T-cell (primary cell): ENCODE measurements at regions not wholly inside any gene's neighbourhood (a gene's known extent, or its start where the extent isn't known, plus 50 kb on each side); places are given as distances from the start of the nearest gene placed in this dataset.
"Not testable (repeated sequence)": the region's sequence is repeated elsewhere in the genome, so short reads cannot be mapped to it uniquely, and the experiment has no call there.

Source experiments
- ATAC-seq, 4 experiments: fragments of 200-7000 bp in 3 of 4; fragments of 150-1000 bp in 1 of 4; cut with Tn5 transposase; replicated peaks in 1 of 4; 1 replicate in 3 of 4; 2 replicates in 1 of 4; pipeline ENCODE4 v1.10.0; 2021; ENCODE audit warnings: moderate library complexity in 3 of 4, mild to moderate bottlenecking in 2 of 4, moderate number of reproducible peaks in 1 of 4
- CTCF ChIA-PET, 2 donors: fragments of 300-600 bp; sonication (Branson Sonifier 250); formaldehyde crosslinking; loops; one replicate each; lab custom pipeline; 2022; ENCODE audit warnings: antibody characterized with exemption in 2 of 2; lab: Charles Lee
- POLR2A ChIA-PET, 2 donors: fragments of 300-600 bp; sonication (Branson Sonifier 250); formaldehyde crosslinking; loops; one replicate each; lab custom pipeline; 2022; ENCODE audit warnings: antibody characterized with exemption in 2 of 2; lab: Charles Lee
- DNase-seq, 35 experiments: peaks; one replicate each; pipeline versions ENCODE4 v3.0.0 to v3.0.0-alpha.2; 2013 to 2023
- H3K27ac ChIP-seq: one replicate; pipeline ENCODE4 v1.5.1; 2013; ENCODE audit warnings: low read length
- H3K27me3 ChIP-seq, 2 experiments: replicated peaks in 1 of 2; 1 replicate in 1 of 2; 2 replicates in 1 of 2; pipeline versions ENCODE4 v1.6.1 to v1.7.0; 2013; ENCODE audit warnings: low read length in 1 of 2, mixed read lengths in 1 of 2; ENCODE audit not compliant: control insufficient read depth in 2 of 2, insufficient read depth in 2 of 2; ENCODE audit errors: extremely low read depth in 1 of 2
- H3K36me3 ChIP-seq, 2 donors: 1 replicate in 1 of 2; 2 replicates in 1 of 2; pipeline versions ENCODE4 v1.6.1 to v1.7.0; 2013; ENCODE audit warnings: low read length in 1 of 2; ENCODE audit not compliant: control insufficient read depth in 2 of 2, insufficient read depth in 1 of 2; ENCODE audit errors: extremely low read depth in 1 of 2
- H3K4me1 ChIP-seq, 2 experiments: 1 replicate in 1 of 2; 2 replicates in 1 of 2; pipeline versions ENCODE4 v1.6.1 to v1.7.0; 2013; ENCODE audit warnings: low read length in 2 of 2, mixed read lengths in 1 of 2; ENCODE audit not compliant: insufficient read depth in 2 of 2, control insufficient read depth in 1 of 2; ENCODE audit errors: extremely low read depth in 1 of 2
- H3K4me3 ChIP-seq, 2 donors: 1 replicate in 1 of 2; 2 replicates in 1 of 2; pipeline versions ENCODE4 v1.5.1 to v1.7.0; 2013; ENCODE audit warnings: mild to moderate bottlenecking in 2 of 2, low read length in 1 of 2, moderate library complexity in 1 of 2; ENCODE audit not compliant: control insufficient read depth in 1 of 2; ENCODE audit errors: extremely low read depth in 1 of 2
- H3K9me3 ChIP-seq: 2 replicates; pipeline ENCODE4 v1.7.0; 2013
- H3K27ac Mint-ChIP-seq, 2 donors: one replicate each; pipeline ENCODE4 v1.8.0; 2020 to 2021; ENCODE audit warnings: mild to moderate bottlenecking in 2 of 2, mixed read lengths in 2 of 2
- H3K27me3 Mint-ChIP-seq, 2 donors: one replicate each; pipeline ENCODE4 v1.8.0; 2021 to 2022; ENCODE audit warnings: mixed read lengths in 2 of 2
- H3K36me3 Mint-ChIP-seq: one replicate; pipeline ENCODE4 v1.8.0; 2021; ENCODE audit warnings: mixed read lengths
- H3K4me1 Mint-ChIP-seq, 3 donors: one replicate each; pipeline ENCODE4 v1.8.0; 2020 to 2022; ENCODE audit warnings: mixed read lengths in 3 of 3, mild to moderate bottlenecking in 1 of 3
- H3K4me3 Mint-ChIP-seq, 3 donors: one replicate each; pipeline ENCODE4 v1.8.0; 2020 to 2022; ENCODE audit warnings: mild to moderate bottlenecking in 3 of 3, mixed read lengths in 3 of 3, moderate library complexity in 3 of 3
- H3K9me3 Mint-ChIP-seq, 3 donors: one replicate each; pipeline ENCODE4 v1.8.0; 2020 to 2022; ENCODE audit warnings: mixed read lengths in 3 of 3
- WGBS: methylation state at CpG from one replicate; pipeline ENCODE4 v1.1.5; 2013; ENCODE audit warnings: missing lambda C conversion rate; ENCODE audit not compliant: insufficient coverage; 5-methylcytosine and 5-hydroxymethylcytosine counted together

DNA sequence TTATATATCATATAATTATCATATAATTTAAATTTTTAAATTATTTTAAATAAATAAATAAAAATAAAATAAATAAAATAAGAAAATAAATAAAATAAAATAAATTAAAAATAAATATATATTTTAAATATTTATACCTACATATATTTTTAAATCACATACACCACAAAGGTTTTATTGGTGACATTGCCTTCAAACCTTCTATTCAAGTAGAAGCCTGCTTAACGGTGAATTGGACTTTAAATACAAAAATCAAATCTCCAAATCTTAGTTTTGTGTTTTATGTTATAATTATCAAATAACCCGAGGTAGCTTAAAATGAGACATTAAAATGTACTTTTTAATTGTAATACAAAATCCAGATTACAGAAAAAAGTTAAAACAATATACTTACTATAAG is 1137.8 kb downstream of the HACE1 start:
- ATAC-seq = no peak
- Histone ChIP-seq H3K36me3 (no peaks in the 10 kb centered on the region), H3K4me3 (no peak overlapping the region), H3K27me3 (no peaks in the 10 kb centered on the region), H3K4me1 (no peaks in the 10 kb centered on the region), H3K27ac (no peak overlapping the region), H3K9me3 (no peaks in the 10 kb centered on the region)
- ChIA-PET CTCF (no interaction called here), POLR2A (no interaction called here)
- no peak for DNase-seq
- WGBS = no CpG with 5 or more reads among the region's 2 CpGs
- no peaks in the 10 kb centered on the region for H3K4me1 Mint-ChIP-seq
- H3K4me3 Mint-ChIP-seq = no peak overlapping the region
- H3K27ac Mint-ChIP-seq = no peak overlapping the region
- peaks cover 0 to 7% (median 5%) of the 10 kb centered on the region in 3 donors for H3K9me3 Mint-ChIP-seq
- H3K36me3 Mint-ChIP-seq = no peaks in the 10 kb centered on the region
- H3K27me3 Mint-ChIP-seq = no peaks in the 10 kb centered on the region

- ATAC-seq = no peak
- no peak overlapping the region for H3K4me3 ChIP-seq
These were observed 1139.3 kb downstream of the HACE1 start for GRCh38 chr6:103720393-103720792.

DNA sequence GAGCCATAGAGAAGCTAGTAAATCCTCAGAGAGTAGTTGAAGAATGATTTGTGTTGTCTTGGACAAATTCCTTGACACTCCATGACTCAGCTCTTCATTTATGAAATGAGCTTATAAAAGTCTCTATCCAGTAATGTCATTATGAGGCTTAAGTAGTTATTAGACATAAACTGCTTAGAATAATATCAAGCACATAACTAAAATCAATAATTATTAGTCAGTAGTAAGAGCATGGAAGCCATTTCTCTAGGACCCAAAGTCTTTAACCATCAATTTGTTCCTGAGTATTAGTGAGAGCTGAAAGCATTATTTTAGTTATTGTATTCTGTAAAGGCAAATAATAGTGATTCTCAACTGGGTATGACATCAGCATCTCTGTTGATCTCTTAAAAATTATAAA is 1140.2 kb downstream of the HACE1 start:
- Histone ChIP-seq H3K9me3 (no peaks in the 10 kb centered on the region), H3K27me3 (no peaks in the 10 kb centered on the region), H3K4me3 (no peak overlapping the region), H3K36me3 (no peaks in the 10 kb centered on the region), H3K27ac (no peak overlapping the region), H3K4me1 (no peaks in the 10 kb centered on the region)
- no peaks in the 10 kb centered on the region for H3K4me1 Mint-ChIP-seq
- H3K4me3 Mint-ChIP-seq = no peak overlapping the region
- ChIA-PET CTCF (no interaction called here), POLR2A (no interaction called here)
- H3K27ac Mint-ChIP-seq = no peak overlapping the region
- H3K27me3 Mint-ChIP-seq = no peaks in the 10 kb centered on the region
- H3K9me3 Mint-ChIP-seq = peaks cover 0 to 14% (median 5%) of the 10 kb centered on the region in 3 donors
- ATAC-seq (no peak), DNase-seq (no peak)
- no peaks in the 10 kb centered on the region for H3K36me3 Mint-ChIP-seq

More at GRCh38 chr6:103720393-103720792, 1139.3 kb downstream of the HACE1 start:
- CTCF ChIA-PET = no interaction called here
- H3K27ac ChIP-seq = no peak overlapping the region
- H3K36me3 ChIP-seq = no peaks in the 10 kb centered on the region
- no peaks in the 10 kb centered on the region for H3K27me3 Mint-ChIP-seq
- H3K4me1 Mint-ChIP-seq = no peaks in the 10 kb centered on the region
- peaks cover 0 to 14% (median 5%) of the 10 kb centered on the region in 3 donors for H3K9me3 Mint-ChIP-seq
- no peaks in the 10 kb centered on the region for H3K4me1 ChIP-seq
- no peak for DNase-seq
- H3K36me3 Mint-ChIP-seq = no peaks in the 10 kb centered on the region
- POLR2A ChIA-PET = no interaction called here
- H3K9me3 ChIP-seq = no peaks in the 10 kb centered on the region
- no peak overlapping the region for H3K27ac Mint-ChIP-seq
- H3K27me3 ChIP-seq = no peaks in the 10 kb centered on the region
- no peak overlapping the region for H3K4me3 Mint-ChIP-seq

GRCh38 chr6:103715269-103715668 is 1144.5 kb downstream of the HACE1 start:
- H3K4me1 Mint-ChIP-seq = no peaks in the 10 kb centered on the region
- WGBS = no CpG with 5 or more reads among the region's 2 CpGs
- H3K4me1 ChIP-seq = no peaks in the 10 kb centered on the region
- ChIA-PET POLR2A (no interaction called here), CTCF (no interaction called here)
- no peak for DNase-seq
- H3K27me3 Mint-ChIP-seq = no peaks in the 10 kb centered on the region
- no peaks in the 10 kb centered on the region for H3K36me3 Mint-ChIP-seq
- no peak overlapping the region for H3K27ac Mint-ChIP-seq
- no peaks in the 10 kb centered on the region for H3K36me3 ChIP-seq
- no peaks in the 10 kb centered on the region for H3K27me3 ChIP-seq
- H3K4me3 ChIP-seq = no peak overlapping the region
- no peak overlapping the region for H3K4me3 Mint-ChIP-seq
- H3K9me3 Mint-ChIP-seq = peaks cover 0 to 6% (median 0%) of the 10 kb centered on the region in 3 donors
- no peak overlapping the region for H3K27ac ChIP-seq
- no peaks in the 10 kb centered on the region for H3K9me3 ChIP-seq
- ATAC-seq = no peak

DNA sequence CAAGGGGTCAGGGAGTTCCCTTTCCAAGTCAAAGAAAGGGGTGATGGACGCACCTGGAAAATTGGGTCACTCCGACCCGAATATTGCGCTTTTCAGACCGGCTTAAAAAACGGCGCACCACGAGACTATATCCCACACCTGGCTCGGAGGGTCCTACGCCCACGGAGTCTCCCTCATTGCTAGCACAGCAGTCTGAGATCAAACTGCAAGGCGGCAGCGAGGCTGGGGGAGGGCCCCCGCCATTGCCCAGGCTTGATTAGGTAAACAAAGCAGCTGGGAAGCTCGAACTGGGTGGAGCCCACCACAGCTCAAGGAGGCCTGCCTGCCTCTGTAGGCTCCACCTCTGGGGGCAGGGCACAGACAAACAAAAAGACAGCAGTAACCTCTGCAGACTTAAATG is 1150.5 kb downstream of the HACE1 start:
- H3K9me3 ChIP-seq, H3K27me3 ChIP-seq, H3K36me3 ChIP-seq, DNase-seq, H3K27ac ChIP-seq, H3K9me3 Mint-ChIP-seq, H3K4me3 ChIP-seq, H3K27ac Mint-ChIP-seq, ATAC-seq, POLR2A ChIA-PET, H3K36me3 Mint-ChIP-seq, H3K4me1 ChIP-seq, H3K4me1 Mint-ChIP-seq, H3K4me3 Mint-ChIP-seq, H3K27me3 Mint-ChIP-seq, CTCF ChIA-PET: not testable (repeated sequence)
- WGBS = 83% methylated on average over 8 of the region's 15 CpGs

DNA sequence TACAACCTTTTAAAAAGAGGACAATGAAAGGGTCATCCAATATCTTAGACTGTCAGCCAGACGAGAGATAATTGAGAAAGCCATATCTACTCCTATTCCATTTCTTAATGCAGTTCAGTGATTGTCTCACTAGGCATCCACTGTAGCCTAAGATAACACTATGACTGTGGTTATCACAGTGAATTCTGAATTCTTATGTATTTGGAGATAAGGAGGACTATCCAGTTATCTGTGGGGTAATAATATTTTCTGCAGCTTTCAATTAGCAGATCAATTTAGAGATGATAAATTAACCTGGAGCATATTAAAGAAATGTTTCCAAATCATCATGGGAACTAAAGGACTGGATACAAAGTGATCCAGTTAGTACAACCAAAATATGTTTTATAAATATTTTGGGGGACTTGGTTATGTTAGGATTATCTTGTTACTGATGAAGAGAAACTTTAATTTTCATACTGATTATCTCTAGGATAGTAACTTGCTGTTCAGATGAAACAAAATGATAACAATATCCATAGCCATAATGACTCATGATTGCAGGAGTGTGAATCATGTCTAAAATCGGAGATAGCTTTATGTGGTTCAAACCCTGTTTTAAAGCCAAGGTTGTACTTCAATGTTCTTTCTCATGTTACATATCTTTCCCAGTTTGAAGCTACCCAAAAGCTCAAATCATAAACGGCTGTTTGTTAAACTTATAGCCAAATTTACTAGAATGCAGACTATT is 1152.0 kb downstream of the HACE1 start:
- H3K4me3 ChIP-seq = no peak overlapping the region
- Mint-ChIP-seq H3K36me3 (no peaks in the 10 kb centered on the region), H3K27ac (no peak overlapping the region), H3K4me3 (no peak overlapping the region), H3K4me1 (no peaks in the 10 kb centered on the region), H3K27me3 (no peaks in the 10 kb centered on the region), H3K9me3 (no peaks in the 10 kb centered on the region)
- CTCF ChIA-PET = no interaction called here
- no peaks in the 10 kb centered on the region for H3K36me3 ChIP-seq
- H3K27me3 ChIP-seq = no peaks in the 10 kb centered on the region
- POLR2A ChIA-PET = no interaction called here
- ATAC-seq (no peak), DNase-seq (no peak)
- WGBS = no CpG with 5 or more reads among the region's 3 CpGs
- no peaks in the 10 kb centered on the region for H3K9me3 ChIP-seq
- no peak overlapping the region for H3K27ac ChIP-seq
- no peaks in the 10 kb centered on the region for H3K4me1 ChIP-seq

DNA sequence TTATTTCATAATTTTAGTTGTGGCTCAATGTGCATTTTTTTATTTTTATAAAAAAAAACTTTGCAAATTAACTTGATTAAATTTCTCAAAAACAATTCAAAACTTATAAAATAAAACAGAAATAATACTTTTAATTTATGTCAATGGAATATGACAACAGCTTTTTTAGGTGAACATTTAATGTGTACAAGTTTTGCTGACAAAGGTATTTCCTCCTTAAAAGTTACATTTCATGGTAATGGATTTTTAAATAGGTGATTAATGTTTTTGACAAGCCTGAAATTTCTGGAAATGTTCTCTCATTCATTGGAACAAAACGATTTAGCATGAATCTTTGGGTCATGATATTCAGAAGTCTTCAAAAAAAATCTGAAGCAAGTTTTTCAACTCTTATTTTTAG is 1160.0 kb downstream of the HACE1 start:
- DNase-seq (no peak), ATAC-seq (no peak)
- Histone ChIP-seq H3K9me3 (no peaks in the 10 kb centered on the region), H3K36me3 (no peaks in the 10 kb centered on the region), H3K27ac (no peak overlapping the region), H3K27me3 (no peaks in the 10 kb centered on the region), H3K4me1 (no peaks in the 10 kb centered on the region), H3K4me3 (no peak overlapping the region)
- Mint-ChIP-seq H3K27me3 (no peaks in the 10 kb centered on the region), H3K27ac (no peak overlapping the region), H3K4me3 (no peak overlapping the region), H3K4me1 (no peaks in the 10 kb centered on the region), H3K9me3 (peaks cover 0 to 4% (median 0%) of the 10 kb centered on the region in 3 donors), H3K36me3 (no peaks in the 10 kb centered on the region)
- POLR2A ChIA-PET = no interaction called here
- WGBS = no CpG with 5 or more reads among the region's 1 CpG
- CTCF ChIA-PET = no interaction called here
